ENCODE measurements at regions not wholly inside any gene's neighbourhood (a gene's known extent, or its start where the extent isn't known, plus 50 kb on each side); places are given as distances from the start of the nearest gene placed in this dataset.

GRCh38 chr2:16155366-16155765 lies 215.0 kb downstream of the MYCN start:
- H3K27ac ChIP-seq (ENCODE audit: low read depth, low read length) = no peak overlapping the region
- H3K4me3 ChIP-seq (ENCODE audit: low read depth, low read length) = no peak overlapping the region
- no peaks in the 10 kb centered on the region for H3K36me3 ChIP-seq (ENCODE audit: control insufficient read depth, insufficient read depth, low read length)
- peak in 1 of 6 donors; percentile 11 for DNase-seq (ENCODE audit: low read depth in 4 of 6, low spot score in 6 of 6)
- H3K9me3 ChIP-seq (ENCODE audit: control insufficient read depth, insufficient read depth, low read length) = no peaks in the 10 kb centered on the region
- no peaks in the 10 kb centered on the region for H3K4me1 ChIP-seq (ENCODE audit: control insufficient read depth, insufficient read depth, low read length)
- no CpG with 5 or more reads among the region's 5 CpGs for WGBS (ENCODE audit: insufficient coverage)
- H3K27me3 ChIP-seq (ENCODE audit: control insufficient read depth, insufficient read depth, low read length) = no peaks in the 10 kb centered on the region

GRCh38 chr2:16154501-16155280 lies 214.3 kb downstream of the MYCN start:
- no peak for DNase-seq (ENCODE audit: low read depth in 4 of 6, low spot score in 6 of 6)
- no peak overlapping the region for H3K27ac ChIP-seq (ENCODE audit: low read depth, low read length)
- no peaks in the 10 kb centered on the region for H3K27me3 ChIP-seq (ENCODE audit: control insufficient read depth, insufficient read depth, low read length)
- no peak overlapping the region for H3K4me3 ChIP-seq (ENCODE audit: low read depth, low read length)
- 100% methylated on average over 1 of the region's 4 CpGs for WGBS (ENCODE audit: insufficient coverage)
- no peaks in the 10 kb centered on the region for H3K9me3 ChIP-seq (ENCODE audit: control insufficient read depth, insufficient read depth, low read length)
- no peaks in the 10 kb centered on the region for H3K36me3 ChIP-seq (ENCODE audit: control insufficient read depth, insufficient read depth, low read length)
- no peaks in the 10 kb centered on the region for H3K4me1 ChIP-seq (ENCODE audit: control insufficient read depth, insufficient read depth, low read length)

- Histone ChIP-seq H3K4me1 (ENCODE audit: control insufficient read depth, insufficient read depth, low read length) (no peaks in the 10 kb centered on the region), H3K36me3 (ENCODE audit: control insufficient read depth, insufficient read depth, low read length) (no peaks in the 10 kb centered on the region), H3K9me3 (ENCODE audit: control insufficient read depth, insufficient read depth, low read length) (no peaks in the 10 kb centered on the region), H3K4me3 (ENCODE audit: low read depth, low read length) (no peak overlapping the region), H3K27ac (ENCODE audit: low read depth, low read length) (no peak overlapping the region), H3K27me3 (ENCODE audit: control insufficient read depth, insufficient read depth, low read length) (no peaks in the 10 kb centered on the region)
- DNase-seq (ENCODE audit: low read depth in 4 of 6, low spot score in 6 of 6) = no peak
- WGBS (ENCODE audit: insufficient coverage) = 96% methylated on average over 4 of the region's 4 CpGs
Measured at GRCh38 chr2:16154061-16154460, 213.7 kb downstream of the MYCN start.

- no peaks in the 10 kb centered on the region for H3K9me3 ChIP-seq (ENCODE audit: control insufficient read depth, insufficient read depth, low read length)
- H3K27me3 ChIP-seq (ENCODE audit: control insufficient read depth, insufficient read depth, low read length) = no peaks in the 10 kb centered on the region
Measured at GRCh38 chr2:16153754-16154035, 213.3 kb downstream of the MYCN start.

GRCh38 chr2:16152928-16153753 lies 212.8 kb downstream of the MYCN start:
- Histone ChIP-seq H3K4me1 (ENCODE audit: control insufficient read depth, insufficient read depth, low read length) (no peaks in the 10 kb centered on the region), H3K27me3 (ENCODE audit: control insufficient read depth, insufficient read depth, low read length) (no peaks in the 10 kb centered on the region), H3K36me3 (ENCODE audit: control insufficient read depth, insufficient read depth, low read length) (no peaks in the 10 kb centered on the region), H3K9me3 (ENCODE audit: control insufficient read depth, insufficient read depth, low read length) (no peaks in the 10 kb centered on the region), H3K27ac (ENCODE audit: low read depth, low read length) (no peak overlapping the region), H3K4me3 (ENCODE audit: low read depth, low read length) (no peak overlapping the region)
- WGBS (ENCODE audit: insufficient coverage) = no CpG with 5 or more reads among the region's 3 CpGs
- DNase-seq (ENCODE audit: low read depth in 4 of 6, low spot score in 6 of 6) = no peak

More at GRCh38 chr2:16153754-16154035, 213.3 kb downstream of the MYCN start:
- H3K36me3 ChIP-seq (ENCODE audit: control insufficient read depth, insufficient read depth, low read length) = no peaks in the 10 kb centered on the region
- no peaks in the 10 kb centered on the region for H3K4me1 ChIP-seq (ENCODE audit: control insufficient read depth, insufficient read depth, low read length)
- no peak for DNase-seq (ENCODE audit: low read depth in 4 of 6, low spot score in 6 of 6)
- H3K4me3 ChIP-seq (ENCODE audit: low read depth, low read length) = no peak overlapping the region
- H3K27ac ChIP-seq (ENCODE audit: low read depth, low read length) = no peak overlapping the region

- DNase-seq (ENCODE audit: low read depth in 4 of 6, low spot score in 6 of 6) = peak in 1 of 6 donors; percentile 15
- Histone ChIP-seq H3K27me3 (ENCODE audit: control insufficient read depth, insufficient read depth, low read length) (no peaks in the 10 kb centered on the region), H3K27ac (ENCODE audit: low read depth, low read length) (no peak overlapping the region), H3K4me1 (ENCODE audit: control insufficient read depth, insufficient read depth, low read length) (no peaks in the 10 kb centered on the region), H3K9me3 (ENCODE audit: control insufficient read depth, insufficient read depth, low read length) (no peaks in the 10 kb centered on the region), H3K4me3 (ENCODE audit: low read depth, low read length) (no peak overlapping the region), H3K36me3 (ENCODE audit: control insufficient read depth, insufficient read depth, low read length) (no peaks in the 10 kb centered on the region)
- WGBS (ENCODE audit: insufficient coverage) = 100% methylated on average over 1 of the region's 5 CpGs
Measured at GRCh38 chr2:16152071-16152927, 211.9 kb downstream of the MYCN start.

GRCh38 chr2:16151651-16152050 lies 211.3 kb downstream of the MYCN start:
- H3K4me1 ChIP-seq (ENCODE audit: control insufficient read depth, insufficient read depth, low read length) = no peaks in the 10 kb centered on the region
- 92% methylated on average over 4 of the region's 4 CpGs for WGBS (ENCODE audit: insufficient coverage)
- no peaks in the 10 kb centered on the region for H3K27me3 ChIP-seq (ENCODE audit: control insufficient read depth, insufficient read depth, low read length)
- DNase-seq (ENCODE audit: low read depth in 4 of 6, low spot score in 6 of 6) = no peak
- H3K27ac ChIP-seq (ENCODE audit: low read depth, low read length) = no peak overlapping the region
- no peak overlapping the region for H3K4me3 ChIP-seq (ENCODE audit: low read depth, low read length)
- H3K36me3 ChIP-seq (ENCODE audit: control insufficient read depth, insufficient read depth, low read length) = no peaks in the 10 kb centered on the region
- H3K9me3 ChIP-seq (ENCODE audit: control insufficient read depth, insufficient read depth, low read length) = no peaks in the 10 kb centered on the region

- H3K27ac ChIP-seq (ENCODE audit: low read depth, low read length) = no peak overlapping the region
- no peaks in the 10 kb centered on the region for H3K4me1 ChIP-seq (ENCODE audit: control insufficient read depth, insufficient read depth, low read length)
- WGBS (ENCODE audit: insufficient coverage) = 93% methylated on average over 2 of the region's 3 CpGs
- H3K27me3 ChIP-seq (ENCODE audit: control insufficient read depth, insufficient read depth, low read length) = no peaks in the 10 kb centered on the region
- no peaks in the 10 kb centered on the region for H3K36me3 ChIP-seq (ENCODE audit: control insufficient read depth, insufficient read depth, low read length)
- DNase-seq (ENCODE audit: low read depth in 4 of 6, low spot score in 6 of 6) = no peak
- no peaks in the 10 kb centered on the region for H3K9me3 ChIP-seq (ENCODE audit: control insufficient read depth, insufficient read depth, low read length)
- H3K4me3 ChIP-seq (ENCODE audit: low read depth, low read length) = no peak overlapping the region
Measured at GRCh38 chr2:16151281-16151570, 210.9 kb downstream of the MYCN start.

- no peak overlapping the region for H3K4me3 ChIP-seq (ENCODE audit: low read depth, low read length)
- no peak overlapping the region for H3K27ac ChIP-seq (ENCODE audit: low read depth, low read length)
- no peaks in the 10 kb centered on the region for H3K4me1 ChIP-seq (ENCODE audit: control insufficient read depth, insufficient read depth, low read length)
- no peaks in the 10 kb centered on the region for H3K9me3 ChIP-seq (ENCODE audit: control insufficient read depth, insufficient read depth, low read length)
- WGBS (ENCODE audit: insufficient coverage) = 100% methylated on average over 3 of the region's 5 CpGs
- no peaks in the 10 kb centered on the region for H3K36me3 ChIP-seq (ENCODE audit: control insufficient read depth, insufficient read depth, low read length)
- H3K27me3 ChIP-seq (ENCODE audit: control insufficient read depth, insufficient read depth, low read length) = no peaks in the 10 kb centered on the region
- DNase-seq (ENCODE audit: low read depth in 4 of 6, low spot score in 6 of 6) = no peak
Measured at GRCh38 chr2:16150456-16151280, 210.3 kb downstream of the MYCN start.

Measured in spinal cord (tissue), 9 donors.